GM23248 (cell line): ENCODE measurements at regions not wholly inside any gene's neighbourhood (a gene's known extent, or its start where the extent isn't known, plus 50 kb on each side); places are given as distances from the start of the nearest gene placed in this dataset.

ENCODE experiments used
- EZH2 ChIP-seq: fragments of 200-600 bp; sonication (generic); IDR thresholded peaks from 2 replicates; pipeline ENCODE4 v1.6.1; 2018; ENCODE audit warnings: antibody characterized with exemption, mild to moderate bottlenecking; ENCODE audit not compliant: insufficient read depth, poor library complexity, severe bottlenecking
- EZH2phosphoT487 ChIP-seq: fragments of 200-600 bp; sonication (generic); IDR thresholded peaks from 2 replicates; pipeline ENCODE4 v1.6.1; 2018; ENCODE audit warnings: antibody characterized with exemption, moderate library complexity, mild to moderate bottlenecking, low read depth; ENCODE audit not compliant: insufficient read depth

- TF ChIP-seq EZH2phosphoT487: no peak
- no peak for TF ChIP-seq EZH2
Measured at GRCh38 chr15:55088207-55088606, 108.5 kb downstream of the RSL24D1 start.
